ENCODE measurements at regions not wholly inside any gene's neighbourhood (a gene's known extent, or its start where the extent isn't known, plus 50 kb on each side); places are given as distances from the start of the nearest gene placed in this dataset.

DNA sequence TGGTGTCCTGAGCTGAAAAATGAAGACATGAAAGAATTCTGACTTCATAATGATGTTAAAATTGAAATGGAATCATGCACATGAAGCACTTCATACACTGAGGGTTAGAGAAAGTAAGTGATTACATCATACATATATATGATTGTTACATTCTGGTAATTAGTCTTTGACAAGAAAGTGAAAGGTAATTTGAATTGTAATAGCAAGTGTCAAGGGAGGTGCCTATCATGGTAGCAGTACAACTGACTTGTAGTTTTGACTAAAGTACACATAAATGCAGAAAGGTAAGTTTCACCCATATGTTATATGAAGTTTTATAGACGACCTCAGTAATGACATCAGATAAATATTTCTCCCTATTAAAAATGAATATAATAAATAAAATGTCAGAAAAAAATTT is 1325.0 kb upstream of the GOT2 start:
- TF ChIP-seq HDAC6 (IDR thresholded peaks at IDR 0.05; ENCODE audit: unreplicated experiment): no peak
- TF ChIP-seq POLR2A (IDR thresholded peaks at IDR 0.05; ENCODE audit: low read depth, low read length): no peak
- TF ChIP-seq HCFC1 (IDR thresholded peaks at IDR 0.05; ENCODE audit: low read length): no peak
- TF ChIP-seq, protein P1, sequence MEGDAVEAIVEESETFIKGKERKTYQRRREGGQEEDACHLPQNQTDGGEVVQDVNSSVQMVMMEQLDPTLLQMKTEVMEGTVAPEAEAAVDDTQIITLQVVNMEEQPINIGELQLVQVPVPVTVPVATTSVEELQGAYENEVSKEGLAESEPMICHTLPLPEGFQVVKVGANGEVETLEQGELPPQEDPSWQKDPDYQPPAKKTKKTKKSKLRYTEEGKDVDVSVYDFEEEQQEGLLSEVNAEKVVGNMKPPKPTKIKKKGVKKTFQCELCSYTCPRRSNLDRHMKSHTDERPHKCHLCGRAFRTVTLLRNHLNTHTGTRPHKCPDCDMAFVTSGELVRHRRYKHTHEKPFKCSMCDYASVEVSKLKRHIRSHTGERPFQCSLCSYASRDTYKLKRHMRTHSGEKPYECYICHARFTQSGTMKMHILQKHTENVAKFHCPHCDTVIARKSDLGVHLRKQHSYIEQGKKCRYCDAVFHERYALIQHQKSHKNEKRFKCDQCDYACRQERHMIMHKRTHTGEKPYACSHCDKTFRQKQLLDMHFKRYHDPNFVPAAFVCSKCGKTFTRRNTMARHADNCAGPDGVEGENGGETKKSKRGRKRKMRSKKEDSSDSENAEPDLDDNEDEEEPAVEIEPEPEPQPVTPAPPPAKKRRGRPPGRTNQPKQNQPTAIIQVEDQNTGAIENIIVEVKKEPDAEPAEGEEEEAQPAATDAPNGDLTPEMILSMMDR (IDR thresholded peaks at IDR 0.05 in 2 of 3, conservative IDR thresholded peaks at IDR 0.05 in 1 of 3; ENCODE audit: control insufficient read depth in 2 of 3, extremely low read depth in 1 of 3, insufficient read depth in 1 of 3, low read depth in 3 of 3, low read length in 3 of 3): no peak
- no peak for TF ChIP-seq SMAD1 (IDR thresholded peaks at IDR 0.05; ENCODE audit: low read depth, partially characterized antibody)
- TF ChIP-seq, protein P2, sequence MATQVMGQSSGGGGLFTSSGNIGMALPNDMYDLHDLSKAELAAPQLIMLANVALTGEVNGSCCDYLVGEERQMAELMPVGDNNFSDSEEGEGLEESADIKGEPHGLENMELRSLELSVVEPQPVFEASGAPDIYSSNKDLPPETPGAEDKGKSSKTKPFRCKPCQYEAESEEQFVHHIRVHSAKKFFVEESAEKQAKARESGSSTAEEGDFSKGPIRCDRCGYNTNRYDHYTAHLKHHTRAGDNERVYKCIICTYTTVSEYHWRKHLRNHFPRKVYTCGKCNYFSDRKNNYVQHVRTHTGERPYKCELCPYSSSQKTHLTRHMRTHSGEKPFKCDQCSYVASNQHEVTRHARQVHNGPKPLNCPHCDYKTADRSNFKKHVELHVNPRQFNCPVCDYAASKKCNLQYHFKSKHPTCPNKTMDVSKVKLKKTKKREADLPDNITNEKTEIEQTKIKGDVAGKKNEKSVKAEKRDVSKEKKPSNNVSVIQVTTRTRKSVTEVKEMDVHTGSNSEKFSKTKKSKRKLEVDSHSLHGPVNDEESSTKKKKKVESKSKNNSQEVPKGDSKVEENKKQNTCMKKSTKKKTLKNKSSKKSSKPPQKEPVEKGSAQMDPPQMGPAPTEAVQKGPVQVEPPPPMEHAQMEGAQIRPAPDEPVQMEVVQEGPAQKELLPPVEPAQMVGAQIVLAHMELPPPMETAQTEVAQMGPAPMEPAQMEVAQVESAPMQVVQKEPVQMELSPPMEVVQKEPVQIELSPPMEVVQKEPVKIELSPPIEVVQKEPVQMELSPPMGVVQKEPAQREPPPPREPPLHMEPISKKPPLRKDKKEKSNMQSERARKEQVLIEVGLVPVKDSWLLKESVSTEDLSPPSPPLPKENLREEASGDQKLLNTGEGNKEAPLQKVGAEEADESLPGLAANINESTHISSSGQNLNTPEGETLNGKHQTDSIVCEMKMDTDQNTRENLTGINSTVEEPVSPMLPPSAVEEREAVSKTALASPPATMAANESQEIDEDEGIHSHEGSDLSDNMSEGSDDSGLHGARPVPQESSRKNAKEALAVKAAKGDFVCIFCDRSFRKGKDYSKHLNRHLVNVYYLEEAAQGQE (IDR thresholded peaks at IDR 0.05; ENCODE audit: low read depth, low read length): no peak
- no peak for TF ChIP-seq TBL1XR1 (IDR thresholded peaks at IDR 0.05; ENCODE audit: low read depth, low read length)
